ENCODE measurements at regions not wholly inside any gene's neighbourhood (a gene's known extent, or its start where the extent isn't known, plus 50 kb on each side); places are given as distances from the start of the nearest gene placed in this dataset.

DNA sequence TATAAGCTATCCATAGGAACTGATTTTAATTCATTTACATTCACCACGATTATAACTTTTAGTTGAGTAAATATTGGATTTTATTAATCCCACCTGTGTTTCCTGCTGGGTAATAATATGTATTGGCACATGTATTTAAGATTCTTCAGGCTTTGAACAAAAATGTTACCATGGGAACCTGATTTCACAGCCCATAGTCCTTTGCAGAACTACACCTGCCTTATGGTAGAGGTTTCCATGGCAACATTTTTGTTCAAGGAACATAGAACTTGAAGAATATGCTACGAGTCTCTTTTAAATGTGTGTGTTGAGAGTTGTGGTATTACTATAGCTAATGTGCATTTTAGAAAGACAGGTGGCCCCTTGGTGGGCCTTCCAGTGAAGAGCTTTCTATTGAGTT is 317.4 kb downstream of the SAMD5 start:
- no peak for DNase-seq

DNA sequence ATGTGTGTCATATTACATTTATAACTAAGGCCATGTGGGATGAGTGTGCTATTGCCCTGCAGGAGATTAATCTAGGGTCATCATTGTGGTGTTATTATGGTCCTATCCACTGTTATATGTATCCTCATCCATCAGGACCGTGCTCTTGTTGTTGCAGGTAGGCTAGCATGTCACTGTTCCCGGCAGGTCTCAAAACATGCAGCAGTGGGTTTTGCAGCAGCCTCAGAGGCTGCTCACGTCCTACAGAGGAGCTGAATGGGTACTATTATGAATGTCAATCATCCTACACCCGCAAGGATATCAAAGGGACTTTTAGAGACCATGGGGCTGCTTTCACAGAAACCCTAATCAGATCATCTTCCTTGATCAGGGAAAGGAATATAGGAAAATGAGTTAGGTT is 318.2 kb downstream of the SAMD5 start:
- no peak for DNase-seq

DNA sequence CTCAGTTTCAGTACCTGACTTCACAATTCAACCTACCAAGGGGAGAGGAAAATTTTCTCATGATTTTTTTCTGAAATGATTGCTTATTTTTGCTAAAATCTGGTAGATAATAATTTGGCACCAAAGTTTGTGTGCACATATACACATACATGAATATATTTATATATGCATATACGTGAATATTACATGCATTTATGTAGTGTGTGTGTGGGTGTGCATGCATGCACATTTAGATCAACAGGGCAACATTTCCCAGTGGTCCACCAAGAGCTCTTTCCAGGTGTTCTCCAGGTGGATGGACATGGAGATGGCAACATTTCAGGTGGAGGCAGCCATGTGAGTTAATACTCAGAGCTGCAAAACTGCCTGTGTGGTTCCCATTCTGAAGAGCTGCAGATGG is 320.9 kb downstream of the SAMD5 start:
- DNase-seq, result no peak

DNA sequence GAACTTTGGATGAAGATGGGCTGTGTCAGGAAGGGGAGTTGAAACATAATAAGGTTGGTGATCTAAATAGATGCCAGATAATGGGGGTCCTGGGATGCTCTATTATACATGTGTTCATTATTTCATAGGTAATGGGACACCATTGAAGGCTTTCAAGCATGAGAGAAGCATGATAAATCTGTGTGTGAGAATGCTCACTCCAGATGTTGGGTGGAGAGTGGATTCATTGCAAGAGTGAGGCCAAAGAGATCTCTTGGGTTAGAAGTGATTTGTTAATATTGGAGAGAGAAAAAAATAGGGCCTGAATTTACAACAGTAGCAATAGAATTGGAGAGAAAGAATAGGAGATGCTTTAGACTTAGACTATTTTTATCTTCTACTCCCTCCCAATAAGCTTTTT is 321.3 kb downstream of the SAMD5 start:
- no peak for DNase-seq

DNA sequence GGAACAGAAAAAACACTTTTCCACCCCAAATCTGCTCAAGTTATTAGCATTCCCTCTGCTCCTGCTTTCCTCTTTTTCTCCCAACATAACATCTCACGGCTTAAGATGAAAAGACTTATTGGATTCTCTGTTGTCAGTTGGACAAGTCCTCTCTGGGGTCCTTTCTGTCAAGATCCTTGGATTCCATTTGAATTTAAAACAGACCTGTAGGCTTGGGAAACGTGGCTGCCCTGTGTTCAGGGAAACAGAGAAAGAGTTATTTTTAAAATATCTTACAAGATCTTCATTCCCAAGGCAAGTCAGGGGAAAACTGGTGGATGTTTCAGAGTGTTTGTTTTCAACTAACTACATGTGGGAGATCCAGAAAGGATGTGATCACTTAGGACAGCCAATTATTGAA is 322.9 kb downstream of the SAMD5 start:
- no peak for DNase-seq

DNA sequence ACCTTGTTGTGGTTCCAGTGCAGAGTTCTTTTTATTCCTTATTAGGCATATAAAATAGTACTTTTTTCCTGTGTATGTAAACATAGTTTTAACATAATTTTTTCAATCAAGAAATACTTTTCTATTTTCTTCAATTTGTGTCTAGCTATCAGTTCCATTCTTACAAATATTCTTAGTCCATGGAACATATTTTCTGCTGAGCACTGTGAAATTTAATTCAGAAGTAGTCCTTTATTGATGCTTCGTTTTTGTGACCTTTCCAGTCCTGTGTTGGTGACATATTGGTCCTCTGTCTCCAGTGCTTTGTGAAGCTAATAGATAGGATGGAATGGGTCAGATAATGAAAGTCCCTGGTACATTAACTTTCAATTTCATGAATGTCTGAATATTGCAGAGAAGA is 325.1 kb downstream of the SAMD5 start:
- DNase-seq, result no peak

DNA sequence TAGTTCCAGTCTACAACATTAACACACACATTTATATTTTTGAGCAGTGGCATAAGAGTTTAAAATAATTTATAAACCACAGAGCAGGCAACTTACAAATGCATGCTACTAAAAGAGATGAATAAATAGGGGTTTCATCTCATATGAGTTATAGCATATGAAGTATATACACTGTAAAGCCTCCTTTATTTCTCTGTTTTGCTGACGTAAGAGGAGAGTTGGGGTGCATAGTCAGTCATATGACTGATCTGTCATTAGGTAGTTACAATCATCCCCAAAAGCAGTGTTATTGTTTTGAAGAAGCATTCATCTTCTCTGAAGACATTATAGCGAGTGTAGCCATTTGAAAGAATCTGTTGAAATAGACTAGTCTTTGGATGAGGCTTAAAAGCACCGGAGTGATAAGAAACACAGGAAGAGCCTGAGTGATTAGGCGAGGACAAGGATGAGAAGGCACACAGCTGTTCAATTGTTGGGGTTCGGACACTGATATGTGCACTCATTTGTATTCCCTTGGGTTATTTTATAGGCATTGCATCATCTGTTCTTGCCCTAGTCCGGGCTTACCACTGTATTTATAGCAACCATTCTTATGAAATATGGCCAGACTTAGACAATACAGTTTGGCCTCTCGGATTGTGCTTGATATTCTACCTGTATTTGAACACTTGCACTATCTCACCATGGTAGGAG is 325.7 kb downstream of the SAMD5 start:
- no peak for DNase-seq

DNA sequence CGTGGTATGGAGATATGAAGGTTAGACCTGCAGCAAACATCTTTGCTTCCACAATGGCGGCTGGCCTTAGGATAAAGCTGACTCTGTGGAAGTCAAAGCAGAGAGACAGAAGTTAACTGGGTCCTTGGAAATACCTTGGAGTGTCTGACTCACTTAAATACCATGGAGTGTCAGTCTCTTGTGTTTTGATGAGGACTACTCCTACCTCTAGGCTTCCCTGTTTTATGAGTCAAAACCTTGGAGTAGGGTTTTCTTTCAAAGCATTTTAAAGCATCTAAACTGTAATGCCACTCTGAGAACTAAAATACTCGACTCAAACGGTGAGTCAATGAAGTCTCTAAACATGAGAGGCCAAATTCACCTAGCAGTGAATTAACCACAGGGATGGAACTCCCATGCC is 329.1 kb downstream of the SAMD5 start:
- no peak for DNase-seq

DNA sequence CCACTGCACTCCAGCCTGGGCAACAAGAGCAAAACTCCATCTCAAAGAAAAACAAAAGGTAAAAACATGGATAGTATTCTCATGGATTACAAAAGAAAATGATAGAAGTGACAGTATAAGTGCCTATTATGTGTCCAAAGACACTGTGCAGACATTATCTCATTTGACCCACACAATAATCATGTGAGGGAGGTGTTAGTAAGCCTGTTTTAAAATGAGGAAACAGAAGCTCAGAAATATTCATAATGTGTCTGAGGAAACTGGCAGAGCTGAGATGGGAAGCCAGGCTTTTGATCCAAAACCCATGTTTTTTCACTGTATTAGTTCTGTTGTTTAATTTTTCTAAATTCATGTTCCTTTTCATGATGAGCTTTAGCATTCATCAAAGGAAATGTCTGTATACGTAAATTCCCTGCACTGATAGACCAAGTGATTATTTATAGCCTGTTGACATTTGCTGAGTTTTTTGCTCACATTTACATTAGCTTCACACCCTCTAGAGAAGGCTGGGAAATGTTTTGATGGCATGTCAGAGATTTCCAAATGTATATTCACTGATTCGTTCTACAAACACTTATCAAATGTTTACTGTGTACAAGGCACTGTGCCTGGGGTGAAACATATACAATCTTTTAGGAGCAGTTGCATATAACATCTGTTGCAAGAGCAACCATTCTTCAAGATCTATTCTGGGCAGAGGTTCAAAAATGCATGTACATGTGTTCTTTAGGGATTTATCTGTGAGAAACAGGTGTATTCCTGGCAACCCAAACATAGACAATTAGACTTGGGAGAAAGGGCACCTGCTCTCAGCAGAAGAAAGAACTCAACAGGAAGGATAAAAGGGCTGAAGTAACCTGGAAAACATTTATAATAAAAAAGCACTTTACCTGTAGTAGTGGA is 331.5 kb downstream of the SAMD5 start:
- no peak for DNase-seq

DNA sequence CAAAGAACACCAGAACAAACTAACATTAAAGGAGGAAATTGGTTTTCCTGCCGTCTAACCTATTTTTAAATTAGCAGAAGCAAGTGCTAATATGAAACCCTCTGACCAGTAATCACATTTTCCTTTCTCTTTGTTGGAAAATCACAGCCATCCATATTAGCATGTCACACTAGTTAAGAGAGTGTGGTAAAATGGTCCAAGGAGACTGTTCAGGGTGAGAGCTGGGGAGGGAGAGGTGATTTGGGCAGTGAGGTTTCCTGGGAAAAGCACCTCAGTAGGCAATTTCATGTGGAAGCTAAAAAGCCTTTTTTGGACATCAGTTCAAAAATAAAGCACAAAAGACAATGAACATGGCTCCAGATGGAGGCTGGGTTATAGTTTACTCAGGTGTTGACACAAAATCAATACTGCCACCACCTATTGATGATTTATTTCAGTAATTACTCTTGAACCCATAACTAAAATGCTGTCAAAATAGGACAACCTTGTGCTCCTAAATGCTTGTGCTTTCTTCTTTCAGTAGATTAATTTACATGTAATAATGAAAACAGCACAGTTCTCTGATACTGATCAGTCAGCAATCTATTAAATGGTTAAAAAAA is 333.2 kb downstream of the SAMD5 start:
- no peak for DNase-seq

DNA sequence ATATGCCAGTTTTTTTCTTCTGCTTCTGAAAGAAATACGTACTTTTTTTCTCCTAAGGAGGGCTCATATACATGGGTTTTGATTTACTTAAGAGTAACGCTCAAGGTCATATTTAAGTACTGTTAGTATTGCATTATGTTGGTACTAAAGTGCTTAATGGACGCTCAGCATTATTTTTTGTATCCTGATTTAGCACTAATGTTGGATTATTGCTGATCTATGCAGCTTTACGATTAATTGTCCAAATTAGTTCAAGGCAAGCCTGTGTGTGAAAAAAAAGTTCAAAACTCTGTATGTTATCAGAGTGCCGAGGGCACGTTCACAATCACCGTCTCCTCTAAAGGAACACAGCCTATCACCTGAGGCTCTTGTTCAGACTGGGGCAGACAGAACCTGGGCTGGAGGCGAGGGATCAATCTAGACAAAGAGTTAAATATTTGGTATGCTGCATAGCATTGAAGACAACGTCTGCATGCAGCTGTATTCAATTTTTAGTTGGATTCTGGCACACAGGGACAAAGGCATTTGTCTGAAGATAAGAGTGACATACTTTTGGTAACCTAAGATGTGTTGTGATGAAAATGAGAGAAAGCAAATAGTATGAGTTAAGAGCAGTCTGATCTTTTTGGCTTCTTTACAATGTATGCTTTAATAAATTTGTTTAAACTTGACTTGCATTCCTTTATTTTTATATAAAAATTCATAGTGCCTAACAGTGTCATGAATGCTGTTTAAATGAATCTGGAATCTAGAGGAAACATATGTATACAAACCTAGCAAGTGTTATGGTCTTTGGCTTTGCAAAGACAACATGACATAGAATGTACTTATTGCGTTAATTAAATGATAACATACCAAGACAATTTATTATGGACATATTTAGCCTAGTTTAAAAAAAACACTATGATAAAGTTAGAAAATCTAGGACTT is 341.2 kb downstream of the SAMD5 start:
- no peak for DNase-seq

DNA sequence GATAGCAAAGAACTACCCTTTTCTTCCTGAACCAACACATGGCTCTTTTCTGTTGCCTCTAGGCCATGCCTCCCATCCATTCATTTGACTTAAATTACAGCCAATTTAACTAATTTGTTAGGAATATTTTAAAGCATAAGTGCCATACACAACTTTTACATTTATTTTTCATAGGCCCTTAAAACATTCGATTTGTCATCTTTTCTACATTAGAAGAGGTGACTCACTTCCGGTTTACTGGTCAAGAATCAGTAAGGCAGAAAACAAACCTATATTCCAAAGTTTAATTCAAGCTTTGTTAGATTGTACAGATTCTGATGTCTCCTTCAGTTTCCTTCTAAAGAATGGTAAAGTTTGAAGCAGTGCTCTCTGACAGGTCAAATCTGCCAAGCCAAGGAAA is 344.3 kb downstream of the SAMD5 start:
- DNase-seq, result no peak

DNA sequence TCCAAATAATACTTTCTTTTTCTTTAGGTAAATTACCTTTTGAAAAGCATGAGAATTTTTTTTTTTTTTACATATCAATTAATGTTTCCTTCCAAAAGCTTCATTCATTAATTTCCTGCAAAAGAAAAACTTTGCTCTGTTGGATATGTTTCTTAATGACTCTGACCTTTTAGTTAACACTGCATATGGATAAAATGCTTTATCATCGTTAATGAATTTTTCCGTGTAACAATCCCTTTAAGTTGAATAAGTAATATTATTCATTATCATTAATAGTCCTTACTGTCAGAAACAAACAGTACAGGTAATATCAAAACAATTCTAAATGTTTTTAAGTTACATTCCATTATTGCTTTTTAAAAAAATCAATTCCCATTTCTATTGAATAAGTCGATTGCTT is 345.1 kb downstream of the SAMD5 start:
- DNase-seq, result no peak

DNA sequence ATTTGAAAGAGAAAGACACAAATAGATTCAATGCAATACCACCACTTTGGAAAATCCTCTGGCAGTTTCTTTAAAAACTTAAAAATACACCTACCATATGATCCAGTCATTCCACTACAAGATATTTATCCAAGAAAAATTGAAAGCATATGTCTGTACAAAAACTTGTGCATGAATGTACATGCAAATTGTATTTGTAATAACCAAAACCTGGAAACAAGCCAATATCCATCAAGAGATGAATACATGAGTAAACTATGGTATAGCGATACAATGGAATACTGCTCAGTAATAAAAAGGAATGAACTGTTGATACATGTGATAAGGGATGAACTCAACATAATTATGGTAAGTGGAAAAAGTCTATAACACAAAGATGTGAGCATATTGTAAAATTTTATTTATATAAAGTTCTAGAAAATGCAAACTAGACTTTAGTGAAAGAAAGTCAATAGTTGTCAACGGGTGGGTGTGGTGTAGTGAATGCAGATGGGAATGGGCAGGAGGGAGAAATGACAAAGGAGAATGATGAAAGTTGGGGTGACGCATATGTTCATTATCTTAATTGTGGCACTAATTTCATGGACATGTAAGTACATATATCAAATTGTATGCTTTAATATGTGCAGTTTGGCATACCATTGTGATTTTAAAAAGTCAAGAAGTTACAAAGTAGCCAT is 347.5 kb downstream of the SAMD5 start:
- DNase-seq, result no peak

DNA sequence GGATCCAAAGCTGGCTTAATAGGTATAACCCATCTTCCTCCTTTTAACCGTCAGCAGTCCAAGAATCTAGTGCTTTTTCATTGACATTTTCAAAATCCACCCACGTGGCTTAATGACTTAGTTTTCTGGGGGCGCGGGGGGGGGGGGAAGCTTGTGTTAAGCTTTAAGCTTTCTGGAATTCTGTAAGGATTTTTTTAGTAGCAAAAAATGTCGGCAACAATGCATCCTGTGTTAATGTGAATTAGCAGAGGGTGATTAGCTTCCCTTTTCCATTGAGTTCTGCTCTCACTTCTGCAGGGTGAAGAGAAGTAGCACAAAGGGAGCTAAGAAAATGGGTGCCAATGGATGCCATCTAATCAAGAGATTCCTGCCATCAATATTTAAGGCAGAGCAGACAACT is 348.2 kb downstream of the SAMD5 start:
- no peak for DNase-seq

DNA sequence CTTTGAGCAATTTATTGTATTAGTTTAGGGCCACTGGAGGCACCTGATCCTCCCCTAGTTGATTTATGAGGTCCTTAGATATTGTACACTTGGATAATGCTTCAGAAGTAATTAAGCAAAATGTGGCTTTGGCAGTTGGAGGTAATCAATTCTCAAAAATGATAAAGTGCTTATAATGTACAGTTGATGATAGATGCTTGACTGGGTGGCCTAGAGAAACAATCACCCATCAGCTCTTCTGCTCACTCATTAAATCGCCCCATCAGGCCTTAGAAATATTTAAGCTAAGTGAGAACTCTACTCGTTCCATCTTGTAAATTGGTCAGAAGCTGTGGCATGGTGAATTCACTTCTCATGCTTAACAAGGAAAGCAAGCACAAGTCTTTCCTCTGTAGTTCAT is 349.9 kb downstream of the SAMD5 start:
- no peak for DNase-seq

DNA sequence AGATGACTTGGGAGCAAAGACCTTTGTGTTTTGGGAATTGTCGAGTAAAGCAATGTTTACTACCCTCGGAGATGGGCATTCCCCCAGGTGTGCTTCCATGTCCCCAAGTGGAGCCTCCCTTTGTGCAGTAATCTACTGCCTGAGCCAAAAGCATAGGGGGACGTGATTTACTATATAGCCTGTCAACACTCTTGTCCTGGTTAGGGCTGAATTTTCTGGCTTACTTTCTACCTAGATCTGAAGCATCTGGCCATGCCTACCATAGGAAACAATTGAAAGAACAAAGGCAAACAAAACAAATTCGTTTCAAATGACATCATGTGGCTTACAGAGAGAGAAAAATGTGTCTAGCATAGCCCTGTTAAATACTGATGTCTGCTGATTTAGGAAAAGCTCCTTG is 350.6 kb downstream of the SAMD5 start:
- DNase-seq, result no peak

DNA sequence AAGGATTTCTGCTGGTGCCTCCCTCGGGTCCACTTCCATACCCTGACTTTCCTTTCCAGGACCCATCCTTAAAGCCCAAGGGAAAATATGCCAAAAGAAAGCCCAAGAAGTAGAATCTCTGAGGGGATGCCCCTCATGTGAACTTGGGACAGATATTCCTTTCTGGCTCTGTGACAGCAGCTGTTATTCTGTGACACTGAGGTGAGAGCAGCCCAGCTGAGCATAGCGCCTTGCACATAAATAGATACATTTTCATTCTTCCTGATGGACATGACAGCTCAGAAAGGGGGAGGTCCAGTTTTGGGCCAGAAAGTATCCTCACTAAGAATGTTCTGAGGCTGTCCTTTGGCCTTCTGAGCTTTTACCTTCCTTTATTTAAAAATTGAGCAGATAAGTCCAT is 353.2 kb downstream of the SAMD5 start:
- DNase-seq, result no peak

DNA sequence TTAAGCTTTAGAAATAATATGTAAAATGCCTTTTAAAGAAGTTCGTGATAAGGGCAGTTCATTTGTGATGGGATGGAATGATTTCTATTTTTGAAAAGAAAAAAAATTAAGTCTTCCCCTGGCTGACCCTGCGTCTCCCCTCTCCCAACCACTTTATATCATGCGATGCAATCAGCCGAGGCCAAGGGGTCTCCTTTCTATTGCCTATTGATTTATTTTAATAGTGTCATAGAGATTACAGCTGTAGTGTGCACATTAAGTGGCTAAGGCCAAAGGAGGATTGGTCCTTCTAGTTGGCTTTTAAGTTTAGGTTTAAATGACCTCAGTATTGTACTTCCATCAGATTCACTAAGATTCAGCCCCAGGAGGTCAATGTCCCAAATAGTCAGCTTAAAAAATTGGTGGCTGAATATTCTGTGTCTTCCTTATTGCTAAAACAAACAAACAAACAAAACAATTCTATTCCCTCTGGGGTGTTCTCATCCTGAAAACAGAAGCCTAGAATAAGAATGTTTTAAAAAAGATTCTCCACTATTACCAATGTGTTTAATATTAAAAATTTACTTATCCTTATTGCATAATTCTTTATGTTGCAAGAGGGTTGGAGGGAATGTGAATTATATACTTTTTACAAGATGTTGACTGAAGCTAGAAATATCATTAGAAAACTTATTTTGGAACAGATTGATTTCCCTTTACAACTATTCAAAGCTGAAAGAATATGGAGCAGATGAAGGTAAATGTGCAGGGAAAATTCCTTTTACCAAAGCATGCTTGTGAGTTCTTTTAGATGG is 359.1 kb downstream of the SAMD5 start:
- no peak for DNase-seq

DNA sequence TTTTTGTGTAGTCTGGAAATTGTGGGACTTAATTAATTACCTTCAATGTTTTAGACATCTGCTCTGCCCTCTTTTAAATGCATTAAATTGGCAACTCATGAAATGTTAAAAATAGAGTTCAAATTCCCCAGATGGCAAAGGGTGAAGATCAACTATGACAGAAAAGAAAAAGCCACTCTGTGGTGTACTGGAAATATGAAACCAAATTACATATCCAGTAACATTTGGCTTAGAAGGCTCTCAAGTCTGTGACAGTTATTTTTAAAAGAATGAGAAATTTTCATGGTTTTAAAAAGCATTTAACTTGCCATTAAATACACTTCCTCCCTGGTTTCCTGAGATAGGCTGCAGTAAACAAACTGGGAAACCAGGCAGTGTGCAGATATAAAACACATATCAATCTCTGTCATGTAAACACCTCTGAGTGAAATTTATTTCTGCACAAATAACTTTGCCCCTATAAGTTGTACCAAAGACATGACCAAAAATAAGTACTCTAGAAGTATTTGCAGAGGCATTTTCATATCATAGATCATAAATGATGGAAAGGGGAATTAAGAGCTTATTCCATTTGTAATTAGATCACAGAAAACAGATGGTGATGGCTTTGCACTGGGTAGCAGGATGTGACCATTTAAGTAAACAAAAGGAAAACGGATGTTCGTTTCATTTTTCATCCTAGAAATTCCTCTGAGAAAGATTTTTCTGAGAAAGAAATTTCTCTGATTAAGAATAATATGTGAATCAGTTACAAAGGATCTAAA is 360.1 kb downstream of the SAMD5 start:
- DNase-seq, result no peak

DNA sequence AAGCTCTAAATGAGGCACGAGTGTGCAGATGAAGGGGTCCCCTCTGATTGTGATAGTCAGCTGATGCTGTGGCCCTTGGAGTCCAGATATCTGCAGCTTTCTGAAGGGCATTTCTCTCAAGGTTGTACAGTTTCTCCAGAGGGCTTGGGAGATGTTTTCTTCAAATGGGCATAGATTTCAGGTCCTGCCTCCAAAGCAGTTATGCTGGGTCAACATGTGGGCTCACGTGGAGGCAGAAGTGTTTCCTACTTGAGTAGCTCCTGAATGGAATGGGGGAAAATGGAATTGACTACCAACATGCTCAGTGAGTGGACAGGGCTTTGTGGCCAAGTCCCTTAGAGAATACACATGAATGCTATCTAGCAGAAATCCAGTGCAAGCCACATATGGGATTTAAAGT is 360.7 kb downstream of the SAMD5 start:
- DNase-seq, result no peak

All from activated gamma-delta T cell treated with Interleukin-2 at 50 U/mL for 16 hours (primary cell).